GM18907 (cell line): ENCODE measurements at regions not wholly inside any gene's neighbourhood (a gene's known extent, or its start where the extent isn't known, plus 50 kb on each side); places are given as distances from the start of the nearest gene placed in this dataset.

ENCODE experiments used
- ATAC-seq: cut with Tn5 transposase; IDR thresholded peaks from one replicate; pipeline ENCODE4 v1.9.1; 2021; ENCODE audit warnings: mild to moderate bottlenecking, moderate library complexity; ENCODE audit not compliant: unreplicated experiment

- no peak for ATAC-seq
Observed at GRCh38 chr14:38137005-38137404, 70.7 kb upstream of the SSTR1 start.

DNA sequence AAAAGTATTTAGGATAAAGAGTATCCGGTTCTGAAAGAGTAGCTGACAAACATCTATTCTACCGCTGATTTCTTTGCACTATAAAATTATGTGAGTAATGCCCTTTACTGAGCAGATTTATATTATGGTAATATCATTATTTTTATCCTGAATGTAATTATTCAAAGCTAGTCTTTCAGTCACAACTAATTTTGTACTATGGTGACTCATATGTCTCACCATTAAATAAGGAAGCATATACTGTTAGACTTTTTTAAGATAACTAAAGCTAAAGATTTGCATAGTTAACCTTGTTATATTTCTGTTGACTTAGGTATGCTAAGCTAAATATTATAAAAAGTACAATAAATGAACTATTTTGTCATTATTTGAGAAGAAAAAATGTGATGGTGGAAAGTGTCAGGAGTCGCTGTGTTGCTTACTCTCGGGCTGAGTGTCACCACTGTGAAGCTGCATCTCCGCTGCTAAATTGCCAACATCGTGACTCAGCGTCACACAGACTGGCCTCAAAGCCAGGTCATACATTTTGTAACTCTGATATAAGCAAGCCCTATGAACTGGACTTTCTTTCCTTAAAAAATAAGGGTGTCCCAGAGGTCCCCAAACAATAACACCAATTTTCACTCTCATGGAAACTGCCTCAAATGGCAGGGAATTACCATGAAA lies 69.1 kb upstream of the SSTR1 start:
- ATAC-seq, result no peak

DNA sequence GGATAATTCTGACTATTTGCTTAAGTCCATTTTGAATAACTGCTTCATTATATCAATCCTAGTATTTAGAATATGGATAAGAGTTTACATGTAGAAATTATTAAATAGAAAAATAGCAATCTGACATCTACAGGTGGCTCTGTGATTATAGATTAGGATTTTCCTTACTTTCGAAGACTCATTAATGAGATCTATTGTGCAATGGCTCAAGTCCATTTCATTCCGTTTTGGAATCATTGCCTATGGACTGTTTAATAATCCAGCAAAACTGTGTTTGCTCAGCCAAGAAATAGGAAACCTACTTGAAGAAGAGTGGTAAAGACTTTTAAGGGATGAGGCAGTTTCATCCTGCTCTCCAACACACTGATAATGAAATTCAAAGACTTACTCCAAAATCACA lies 67.8 kb upstream of the SSTR1 start:
- ATAC-seq, result no peak

GRCh38 chr14:38143170-38143569 lies 64.5 kb upstream of the SSTR1 start:
- no peak for ATAC-seq

DNA sequence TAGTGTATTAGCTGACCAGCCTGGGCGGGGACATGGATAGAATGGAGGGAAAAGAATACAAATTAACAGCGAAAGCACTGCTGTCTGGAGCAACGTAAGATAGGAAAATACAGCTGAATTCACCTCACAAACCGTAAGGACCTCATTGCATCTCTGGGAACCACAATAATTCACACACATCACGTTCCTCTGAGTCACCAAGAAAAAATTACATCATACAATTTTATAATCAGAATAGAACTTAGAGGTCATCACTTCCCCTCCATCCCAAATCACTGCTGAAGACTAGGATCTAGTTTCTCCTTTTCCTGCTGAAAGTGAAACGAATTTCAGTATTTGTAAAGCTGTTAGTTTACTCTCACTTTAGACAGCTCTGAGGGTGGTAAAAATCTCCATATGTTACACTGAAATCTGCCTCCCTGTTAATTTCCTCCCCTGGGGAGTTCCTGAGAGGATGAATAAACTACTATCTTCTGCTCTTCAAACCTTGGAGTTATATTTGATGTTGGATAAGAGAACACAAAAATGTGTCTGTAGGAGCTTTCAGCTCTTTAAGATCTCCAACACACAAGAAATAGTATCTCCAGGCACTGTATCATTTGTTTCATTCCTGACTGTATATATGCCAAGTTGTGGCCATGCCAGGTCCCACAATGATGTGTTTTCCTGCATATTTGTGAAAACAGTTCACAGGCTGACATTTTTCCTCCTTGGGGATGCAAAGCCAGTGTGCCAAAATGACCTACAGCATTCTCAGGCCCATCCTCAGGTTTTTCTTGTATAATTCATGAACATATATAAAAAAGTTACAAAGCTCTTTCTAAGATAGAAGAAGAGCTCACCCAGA lies 63.8 kb upstream of the SSTR1 start:
- ATAC-seq, result no peak

DNA sequence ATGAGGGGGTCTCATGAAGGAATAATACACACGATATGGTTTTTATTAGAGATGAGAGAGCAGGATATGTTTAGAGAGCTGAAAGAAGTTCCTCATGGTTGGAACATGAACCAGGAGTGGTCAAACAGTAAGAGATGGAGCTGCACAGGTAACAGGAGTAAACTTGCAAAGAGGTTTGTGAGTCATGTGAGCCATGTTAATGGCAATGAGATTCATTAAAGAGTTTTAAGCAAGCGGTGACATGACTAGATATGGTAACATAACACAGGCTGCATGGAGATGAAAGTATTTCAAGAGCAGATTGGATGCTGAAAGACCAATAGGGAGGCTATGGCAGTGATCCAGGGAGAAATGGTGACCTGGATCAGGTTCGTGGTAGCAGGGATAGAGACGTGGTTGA lies 62.6 kb upstream of the SSTR1 start:
- no peak for ATAC-seq

GRCh38 chr14:38150075-38150474 lies 57.6 kb upstream of the SSTR1 start:
- no peak for ATAC-seq
